K562 (cell line): ENCODE measurements at regions not wholly inside any gene's neighbourhood (a gene's known extent, or its start where the extent isn't known, plus 50 kb on each side); places are given as distances from the start of the nearest gene placed in this dataset.

Experiments
- BRCA1 ChIP-seq, 2 experiments: fragments of 450-650 bp in 1 of 2; sonication (generic) in 1 of 2; formaldehyde crosslinking in 1 of 2; IDR thresholded peaks; 2 replicates each; pipeline versions ENCODE4 v1.5.0 to v1.6.1; 2017 to 2020; ENCODE audit warnings: mild to moderate bottlenecking in 1 of 2, missing genetic modification reagents in 1 of 2
- CTCF ChIP-seq, 3 experiments: IDR thresholded peaks in 2 of 3; conservative IDR thresholded peaks in 1 of 3; 2 replicates each; pipeline ENCODE4 v1.5.1; 2011 to 2012; ENCODE audit warnings: low read length in 3 of 3, mild to moderate bottlenecking in 3 of 3, control low read depth in 2 of 3, improper control_type of control experiment in 1 of 3, inconsistent platforms in 1 of 3, low read depth in 1 of 3, mixed read lengths in 1 of 3, moderate library complexity in 1 of 3; ENCODE audit not compliant: insufficient read depth in 2 of 3
- CUX1 ChIP-seq: fragments of 200-800 bp; sonication (Bioruptor generic); IDR thresholded peaks from 2 replicates; pipeline ENCODE4 v1.6.1; 2016; ENCODE audit warnings: missing genetic modification characterization, missing compliant biosample characterization
- GABPB1 ChIP-seq: sonication (generic); formaldehyde crosslinking; IDR thresholded peaks from 2 replicates; pipeline ENCODE4 v1.8.0; 2022; ENCODE audit warnings: mild to moderate bottlenecking, missing genetic modification reagents
- TARDBP ChIP-seq: fragments of 450-650 bp; IDR thresholded peaks from 2 replicates; pipeline ENCODE4 v1.6.1; 2016
- ZNF561 ChIP-seq: fragments of 450-650 bp; formaldehyde crosslinking; conservative IDR thresholded peaks from 2 replicates; pipeline ENCODE4 v1.4.0; 2020; ENCODE audit warnings: mild to moderate bottlenecking, moderate library complexity
- TF ChIP-seq, protein P1 (sequence below): fragments of 250-450 bp; sonication (Bioruptor Pico); IDR thresholded peaks from 2 replicates; pipeline ENCODE4 v1.5.0; 2021

DNA sequence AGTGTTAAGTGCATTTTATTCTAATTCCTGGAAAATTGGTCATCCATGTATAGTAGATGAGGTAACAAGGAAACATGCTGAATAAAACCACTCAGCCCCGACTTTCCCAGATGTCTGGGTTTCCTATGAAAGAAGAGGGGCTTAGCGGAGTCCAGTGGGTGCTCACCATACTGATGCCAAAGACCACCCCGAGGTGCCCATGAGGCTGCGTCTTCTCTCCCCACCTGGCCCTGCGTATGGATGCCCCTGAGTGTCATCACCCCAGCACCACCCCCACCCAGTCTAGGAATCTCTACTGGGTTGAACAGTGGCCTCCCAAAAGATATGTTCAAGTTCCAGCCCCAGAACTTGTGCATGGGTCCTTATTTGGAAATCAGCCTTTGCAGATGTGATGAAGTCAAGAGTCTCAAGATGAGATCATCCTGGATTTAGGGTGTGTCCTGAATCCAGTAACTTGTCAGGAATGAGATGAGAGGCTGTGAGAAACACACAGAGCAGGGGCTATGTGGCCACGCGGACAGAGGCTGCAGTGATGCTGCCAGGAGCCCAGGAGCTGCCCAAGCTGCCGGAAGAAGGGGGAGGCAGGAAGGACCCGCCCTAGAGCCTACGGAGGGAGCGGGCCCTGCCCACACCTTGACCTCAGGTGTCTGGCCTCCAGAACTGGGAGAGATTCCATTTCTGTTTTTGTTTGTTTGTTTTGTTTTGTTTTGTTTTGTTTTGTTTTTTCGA lies 124.6 kb upstream of the CDH4 start:
- TF ChIP-seq CUX1 (CRISPR knock-in tag) = no peak
- no peak for TF ChIP-seq GABPB1 (CRISPR knock-in tag)
- TF ChIP-seq ZNF561 = no peak
- TF ChIP-seq, protein P1, sequence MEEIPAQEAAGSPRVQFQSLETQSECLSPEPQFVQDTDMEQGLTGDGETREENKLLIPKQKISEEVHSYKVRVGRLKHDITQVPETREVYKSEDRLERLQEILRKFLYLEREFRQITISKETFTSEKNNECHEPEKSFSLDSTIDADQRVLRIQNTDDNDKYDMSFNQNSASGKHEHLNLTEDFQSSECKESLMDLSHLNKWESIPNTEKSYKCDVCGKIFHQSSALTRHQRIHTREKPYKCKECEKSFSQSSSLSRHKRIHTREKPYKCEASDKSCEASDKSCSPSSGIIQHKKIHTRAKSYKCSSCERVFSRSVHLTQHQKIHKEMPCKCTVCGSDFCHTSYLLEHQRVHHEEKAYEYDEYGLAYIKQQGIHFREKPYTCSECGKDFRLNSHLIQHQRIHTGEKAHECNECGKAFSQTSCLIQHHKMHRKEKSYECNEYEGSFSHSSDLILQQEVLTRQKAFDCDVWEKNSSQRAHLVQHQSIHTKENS (CRISPR knock-in tag) = no peak
- no peak for TF ChIP-seq BRCA1 (IDR thresholded peaks at IDR 0.05)
- TF ChIP-seq BRCA1 (CRISPR knock-in tag; IDR thresholded peaks at IDR 0.05) = no peak
- TF ChIP-seq CTCF (IDR thresholded peaks at IDR 0.05 in 2 of 3, conservative IDR thresholded peaks at IDR 0.05 in 1 of 3; ENCODE audit: insufficient read depth in 2 of 3, low read depth in 1 of 3, low read length in 3 of 3) = no peak
- no peak for TF ChIP-seq TARDBP
